ENCODE measurements at regions not wholly inside any gene's neighbourhood (a gene's known extent, or its start where the extent isn't known, plus 50 kb on each side); places are given as distances from the start of the nearest gene placed in this dataset.
"Not testable (repeated sequence)": the region's sequence is repeated elsewhere in the genome, so short reads cannot be mapped to it uniquely, and the experiment has no call there.

DNA sequence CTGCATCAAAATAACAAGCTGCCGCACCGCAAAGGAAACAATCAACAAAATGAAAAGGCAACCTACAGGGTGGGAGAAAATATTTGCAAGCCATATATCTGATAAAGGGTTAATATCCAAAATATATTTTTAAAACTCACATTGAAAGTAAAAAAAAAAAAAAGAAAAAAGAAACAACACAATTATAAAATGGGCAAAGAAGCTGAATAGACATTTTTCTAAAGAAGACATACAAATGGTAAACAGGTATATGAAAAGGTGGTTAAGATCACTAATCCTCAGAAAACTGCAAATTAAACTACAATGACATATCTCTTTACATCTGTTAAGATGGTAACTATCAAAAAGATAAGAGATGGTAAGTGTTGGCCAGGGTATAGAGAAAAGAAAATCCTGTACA lies 105.4 kb upstream of the LY86 start:
- DNase-seq (ENCODE audit: low spot score) (no peak), ATAC-seq (ENCODE audit: low FRiP score) (no peak)
- TF ChIP-seq, protein P1, sequence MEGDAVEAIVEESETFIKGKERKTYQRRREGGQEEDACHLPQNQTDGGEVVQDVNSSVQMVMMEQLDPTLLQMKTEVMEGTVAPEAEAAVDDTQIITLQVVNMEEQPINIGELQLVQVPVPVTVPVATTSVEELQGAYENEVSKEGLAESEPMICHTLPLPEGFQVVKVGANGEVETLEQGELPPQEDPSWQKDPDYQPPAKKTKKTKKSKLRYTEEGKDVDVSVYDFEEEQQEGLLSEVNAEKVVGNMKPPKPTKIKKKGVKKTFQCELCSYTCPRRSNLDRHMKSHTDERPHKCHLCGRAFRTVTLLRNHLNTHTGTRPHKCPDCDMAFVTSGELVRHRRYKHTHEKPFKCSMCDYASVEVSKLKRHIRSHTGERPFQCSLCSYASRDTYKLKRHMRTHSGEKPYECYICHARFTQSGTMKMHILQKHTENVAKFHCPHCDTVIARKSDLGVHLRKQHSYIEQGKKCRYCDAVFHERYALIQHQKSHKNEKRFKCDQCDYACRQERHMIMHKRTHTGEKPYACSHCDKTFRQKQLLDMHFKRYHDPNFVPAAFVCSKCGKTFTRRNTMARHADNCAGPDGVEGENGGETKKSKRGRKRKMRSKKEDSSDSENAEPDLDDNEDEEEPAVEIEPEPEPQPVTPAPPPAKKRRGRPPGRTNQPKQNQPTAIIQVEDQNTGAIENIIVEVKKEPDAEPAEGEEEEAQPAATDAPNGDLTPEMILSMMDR (IDR thresholded peaks at IDR 0.05) = no peak

DNA sequence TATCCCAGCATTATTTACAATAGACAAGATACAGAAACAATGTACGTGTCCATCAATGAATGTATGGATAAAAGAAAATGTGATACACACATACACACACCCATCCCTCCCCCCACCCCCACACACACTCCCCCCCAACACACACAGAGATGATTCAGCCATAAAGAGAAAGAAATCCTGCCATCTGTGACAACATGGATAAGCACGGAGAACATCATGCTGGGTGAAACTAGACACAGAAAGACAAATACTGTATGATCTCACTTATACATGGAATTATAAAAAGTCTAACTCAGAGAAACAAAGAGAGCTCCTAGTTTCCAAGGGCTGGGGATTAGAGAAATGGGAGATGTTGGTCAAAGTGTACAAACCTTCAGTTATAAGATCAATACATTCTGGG lies 104.8 kb upstream of the LY86 start:
- TF ChIP-seq, protein P1 (IDR thresholded peaks at IDR 0.05) = no peak
- ATAC-seq (ENCODE audit: low FRiP score) = no peak
- DNase-seq (ENCODE audit: low spot score) = no peak

DNA sequence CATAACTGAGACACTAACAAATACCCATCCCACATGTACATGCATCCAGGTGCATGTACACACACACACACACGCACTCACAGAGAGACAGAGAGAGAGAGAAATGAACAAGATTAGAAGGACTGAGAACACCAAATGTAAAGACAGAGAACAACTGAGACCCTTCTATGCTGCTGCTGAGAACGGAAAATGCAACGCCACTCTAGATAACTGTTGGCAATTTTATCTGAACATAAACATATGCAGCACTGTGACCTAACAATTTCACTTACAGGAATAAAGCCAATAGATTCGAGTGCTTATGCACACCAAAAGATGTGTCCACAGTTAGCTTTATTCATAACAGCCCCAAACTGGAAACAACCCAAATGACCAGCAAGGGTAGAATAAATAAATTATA lies 103.8 kb upstream of the LY86 start:
- TF ChIP-seq, protein P1 (IDR thresholded peaks at IDR 0.05) = no peak
- ATAC-seq (ENCODE audit: low FRiP score) (no peak), DNase-seq (ENCODE audit: low spot score) (no peak)

DNA sequence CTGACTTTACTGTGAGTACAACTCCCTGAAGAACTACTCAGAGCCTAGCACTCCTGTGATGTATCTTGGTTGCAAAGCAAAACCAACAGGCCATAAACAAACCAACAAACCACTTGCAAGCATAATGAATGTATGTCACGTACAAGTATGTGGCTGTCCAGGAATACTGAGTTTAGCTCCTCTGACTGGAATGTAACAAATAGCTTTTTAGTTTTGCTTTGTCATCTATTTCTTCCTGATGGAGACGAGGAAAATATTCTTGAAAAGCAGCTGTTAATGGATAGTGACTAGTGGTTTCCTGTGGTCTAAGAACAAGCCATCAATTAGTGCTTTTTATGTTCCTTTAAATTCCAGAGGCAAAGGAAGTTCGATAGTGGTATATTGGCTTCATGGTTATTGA lies 101.9 kb upstream of the LY86 start:
- no peak for DNase-seq (ENCODE audit: low spot score)

DNA sequence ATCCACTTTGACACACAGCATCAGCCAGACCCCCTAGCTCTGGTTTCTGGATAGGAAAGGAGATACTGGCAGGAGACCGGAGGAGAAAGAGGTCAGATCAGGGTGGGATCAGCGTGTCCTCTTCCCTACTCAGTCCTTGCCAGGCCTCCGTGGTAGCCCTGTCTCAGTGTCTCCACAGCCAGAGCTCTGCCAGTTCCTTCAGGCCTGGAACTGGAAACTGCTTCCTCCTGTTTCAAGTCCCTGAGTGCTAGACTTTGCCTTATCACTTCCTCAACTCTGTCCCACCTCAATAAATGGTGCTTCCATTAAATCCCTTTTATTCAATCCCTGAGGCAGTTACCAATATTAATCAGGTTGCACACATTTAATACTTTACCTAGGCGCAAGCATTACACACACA lies 96.8 kb upstream of the LY86 start:
- TF ChIP-seq, protein P1 (IDR thresholded peaks at IDR 0.05) = no peak
- ATAC-seq (ENCODE audit: low FRiP score) (no peak), DNase-seq (ENCODE audit: low spot score) (no peak)

More for the DNA sequence above, 101.9 kb upstream of the LY86 start:
- TF ChIP-seq, protein P1 (IDR thresholded peaks at IDR 0.05) = no peak
- ATAC-seq (ENCODE audit: low FRiP score) = no peak

DNA sequence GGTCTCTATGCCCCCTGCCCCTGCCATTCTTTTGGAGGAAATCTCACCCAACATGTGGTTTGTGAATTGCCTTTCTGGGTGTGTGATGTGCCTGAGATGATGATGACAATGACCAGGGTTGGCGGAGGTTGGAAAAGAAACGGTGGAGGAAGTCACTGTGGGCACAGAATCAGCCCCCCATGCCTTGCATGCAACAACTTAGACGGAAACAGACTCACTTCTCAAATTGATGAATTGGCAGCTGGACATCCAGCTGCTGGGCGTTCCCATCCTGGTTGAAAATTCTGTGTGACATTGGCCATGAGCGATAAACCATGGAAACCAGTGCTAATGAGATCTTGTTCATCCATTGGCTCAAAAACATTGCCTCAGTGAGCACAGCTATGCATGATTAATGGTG lies 95.8 kb upstream of the LY86 start:
- no peak for ATAC-seq (ENCODE audit: low FRiP score)

DNA sequence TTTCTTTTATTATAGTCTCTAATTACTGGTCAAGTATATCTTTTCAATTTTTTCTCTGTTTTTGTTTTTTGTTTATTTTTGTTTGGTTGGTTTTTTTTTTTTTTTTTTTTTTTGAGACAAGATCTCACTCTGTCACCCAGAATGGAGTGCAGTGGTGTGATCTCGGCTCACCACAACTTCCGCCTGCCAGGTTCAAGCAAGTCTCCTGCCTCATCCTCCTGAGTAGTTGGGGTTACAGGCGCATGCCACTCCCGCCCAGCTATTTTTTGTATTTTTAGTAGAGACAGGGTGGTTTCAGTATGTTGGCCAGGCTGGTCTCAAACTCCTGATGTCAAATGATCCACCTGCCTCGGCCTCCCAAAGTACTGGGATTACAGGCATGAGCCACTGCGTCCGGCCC lies 94.4 kb upstream of the LY86 start:
- DNase-seq (ENCODE audit: low spot score); ATAC-seq (ENCODE audit: low FRiP score): not testable (repeated sequence)

More for the DNA sequence above, 95.8 kb upstream of the LY86 start:
- TF ChIP-seq, protein P1 (IDR thresholded peaks at IDR 0.05) = no peak
- DNase-seq (ENCODE audit: low spot score) = no peak

DNA sequence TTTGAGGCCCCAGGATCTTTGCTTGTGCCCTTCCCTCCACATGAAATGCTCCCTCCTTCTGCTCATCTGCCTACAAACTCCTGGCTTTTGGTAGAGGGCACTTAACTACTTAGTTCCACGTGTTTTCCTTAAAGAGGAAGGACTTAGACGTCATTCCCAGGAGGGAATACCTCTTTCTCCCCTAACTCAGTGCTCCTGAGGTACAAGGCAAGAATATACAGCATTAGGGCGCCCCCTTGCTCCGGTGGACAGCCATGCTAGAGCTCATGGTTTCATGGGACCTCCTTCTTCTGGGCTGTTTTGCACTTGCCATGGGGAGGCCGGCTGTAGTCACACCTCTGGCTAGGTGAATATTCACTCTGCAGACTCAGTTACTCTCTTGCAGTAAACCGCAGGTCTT lies 93.8 kb upstream of the LY86 start:
- ATAC-seq (ENCODE audit: low FRiP score) (no peak), DNase-seq (ENCODE audit: low spot score) (no peak)
- TF ChIP-seq, protein P1 (IDR thresholded peaks at IDR 0.05) = no peak
